Endothelial cell of umbilical vein (primary cell): ENCODE measurements at regions not wholly inside any gene's neighbourhood (a gene's known extent, or its start where the extent isn't known, plus 50 kb on each side); places are given as distances from the start of the nearest gene placed in this dataset.

Source experiments
- BruUV-seq: library from RNA; stranded (reverse); fragments of 400-500 nt; replicated peaks from 2 replicates; lab custom pipeline; 2021; lab: Mats Ljungman, UMichigan
- CTCF ChIA-PET: fragments of 300-600, 350-600 bp; sonication (Branson Sonifier 250); formaldehyde crosslinking; loops from one replicate; lab custom pipeline; 2021; ENCODE audit warnings: antibody characterized with exemption, inconsistent platforms; lab: Charles Lee
- POLR2A ChIA-PET: fragments of 300-600, 350-600 bp; sonication (Branson Sonifier 250); formaldehyde crosslinking; loops from one replicate; lab custom pipeline; 2021; ENCODE audit warnings: antibody characterized with exemption, inconsistent platforms; lab: Charles Lee
- DNase-seq: peaks from one replicate; pipeline ENCODE4 v3.0.0-alpha.2; 2011; ENCODE audit warnings: low read depth, low spot score
- FAIRE-seq: peaks from 2 replicates; lab custom pipeline; 2011; peaks lifted over from hg19 to GRCh38; lab: Jason Lieb, UNC
- H2AFZ ChIP-seq: 2 replicates; pipeline ENCODE4 v1.6.0; 2012; ENCODE audit warnings: low read depth, low read length, control low read depth, inconsistent platforms
- H3K27ac ChIP-seq: 2 replicates; pipeline ENCODE4 v1.5.1; 2011; ENCODE audit warnings: low read depth, mild to moderate bottlenecking, control low read depth, low read length, moderate library complexity; ENCODE audit not compliant: insufficient read depth
- H3K27me3 ChIP-seq, 2 experiments: 2 replicates each; pipeline versions ENCODE4 v1.6.0 to v1.6.1; 2011; ENCODE audit warnings: low read length in 2 of 2, mixed read lengths in 1 of 2; ENCODE audit not compliant: control insufficient read depth in 2 of 2, insufficient read depth in 2 of 2
- H3K36me3 ChIP-seq, 2 experiments: 2 replicates in 1 of 2; 3 replicates in 1 of 2; pipeline ENCODE4 v1.5.1; 2011; ENCODE audit warnings: low read length in 2 of 2, mild to moderate bottlenecking in 1 of 2, moderate library complexity in 1 of 2; ENCODE audit not compliant: control insufficient read depth in 2 of 2, insufficient read depth in 2 of 2; ENCODE audit errors: extremely low read depth in 1 of 2
- H3K4me1 ChIP-seq: 3 replicates; pipeline ENCODE4 v1.5.1; 2011; ENCODE audit warnings: mild to moderate bottlenecking, low read length; ENCODE audit not compliant: control insufficient read depth, insufficient read depth; ENCODE audit errors: extremely low read depth
- H3K4me2 ChIP-seq: 2 replicates; pipeline ENCODE4 v1.6.1; 2011; ENCODE audit warnings: low read length, control low read depth, mixed read lengths; ENCODE audit not compliant: insufficient read depth
- H3K4me3 ChIP-seq, 3 experiments: fragments of 200-600 bp in 1 of 3; sonication (generic), shearing (Covaris generic) in 1 of 3; replicated peaks in 1 of 3; 2 replicates each; pipeline ENCODE4 v1.5.1; 2011 to 2016; ENCODE audit warnings: control low read depth in 3 of 3, low read length in 3 of 3, mild to moderate bottlenecking in 2 of 3, inconsistent platforms in 1 of 3, low read depth in 1 of 3, moderate library complexity in 1 of 3; ENCODE audit not compliant: insufficient read depth in 1 of 3
- H3K79me2 ChIP-seq: 2 replicates; pipeline ENCODE4 v1.6.0; 2012; ENCODE audit warnings: low read length, inconsistent platforms; ENCODE audit not compliant: control insufficient read depth, insufficient read depth
- H3K9ac ChIP-seq: replicated peaks from 2 replicates; pipeline ENCODE3; 2011; ENCODE audit warnings: low read length, control low read depth; ENCODE audit not compliant: insufficient read depth; ENCODE audit errors: extremely low read depth
- H3K9me1 ChIP-seq: replicated peaks from 3 replicates; pipeline ENCODE4 v1.6.0; 2011; ENCODE audit warnings: mild to moderate bottlenecking, low read length; ENCODE audit not compliant: control insufficient read depth, insufficient read depth; ENCODE audit errors: extremely low read depth
- H3K9me3 ChIP-seq: replicated peaks from 2 replicates; pipeline ENCODE4 v1.5.1; 2012; ENCODE audit warnings: low read length, inconsistent platforms; ENCODE audit not compliant: control insufficient read depth, insufficient read depth
- H4K20me1 ChIP-seq: replicated peaks from 2 replicates; pipeline ENCODE3; 2011; ENCODE audit warnings: mild to moderate bottlenecking, low read length; ENCODE audit not compliant: control insufficient read depth, insufficient read depth; ENCODE audit errors: extremely low read depth
- EZH2 ChIP-seq: IDR thresholded peaks from 2 replicates; pipeline ENCODE4 v1.6.1; 2012; ENCODE audit warnings: borderline replicate concordance, low read depth, mild to moderate bottlenecking, moderate library complexity, low read length, inconsistent platforms; ENCODE audit not compliant: severe bottlenecking
- FOS ChIP-seq: IDR thresholded peaks from 2 replicates; pipeline ENCODE4 v1.6.1; 2011; ENCODE audit warnings: mild to moderate bottlenecking, low read length, moderate library complexity, borderline replicate concordance; ENCODE audit not compliant: insufficient read depth
- GATA2 ChIP-seq: IDR thresholded peaks from 2 replicates; pipeline ENCODE4 v1.7.0; 2011; ENCODE audit warnings: low read depth, mild to moderate bottlenecking, moderate library complexity, mixed read lengths, low read length; ENCODE audit not compliant: insufficient read length, insufficient read depth
- JUN ChIP-seq: IDR thresholded peaks from 2 replicates; pipeline ENCODE4 v1.6.1; 2011; ENCODE audit warnings: borderline replicate concordance, low read depth; ENCODE audit not compliant: insufficient read length, insufficient read depth
- MYC ChIP-seq: IDR thresholded peaks from one replicate; pipeline ENCODE4 v1.6.1; 2011; ENCODE audit warnings: mild to moderate bottlenecking, low read depth, low read length
- POLR2A ChIP-seq: IDR thresholded peaks from 2 replicates; pipeline ENCODE4 v1.6.1; 2012; ENCODE audit warnings: low read depth, mild to moderate bottlenecking, control low read depth, low read length
- POLR2AphosphoS5 ChIP-seq: IDR thresholded peaks from 2 replicates; pipeline ENCODE4 v1.6.1; 2012; ENCODE audit warnings: low read depth, mild to moderate bottlenecking, control low read depth, low read length, moderate library complexity; ENCODE audit not compliant: insufficient read depth
- dilution Hi-C: fragments of 300-500 bp; cut with MboI; formaldehyde crosslinking; loops from one replicate; pipeline ENCODE4 v1.15.0; 2019; ENCODE audit warnings: low sequenced_read_pairs; ENCODE audit not compliant: extremely low pct_ligation_motif_present
- intact Hi-C: fragments of 100-400 bp; cut with micrococcal nuclease; formaldehyde crosslinking; loops from one replicate; pipeline ENCODE4 v1.10.0; 2022
- TF ChIP-seq, protein P1 (sequence below): IDR thresholded peaks from 2 replicates; pipeline ENCODE4 v1.6.1; 2011; ENCODE audit not compliant: insufficient read depth, insufficient read length
- TF ChIP-seq, protein P2 (sequence below), 2 donors: IDR thresholded peaks; 1 replicate in 1 of 2; 2 replicates in 1 of 2; pipeline ENCODE4 v1.5.1; 2011; ENCODE audit warnings: low read length in 2 of 2, mild to moderate bottlenecking in 2 of 2, moderate library complexity in 2 of 2, control low read depth in 1 of 2, inconsistent platforms in 1 of 2, low read depth in 1 of 2; ENCODE audit not compliant: insufficient read depth in 1 of 2; ENCODE audit errors: extremely low read depth in 1 of 2

DNA sequence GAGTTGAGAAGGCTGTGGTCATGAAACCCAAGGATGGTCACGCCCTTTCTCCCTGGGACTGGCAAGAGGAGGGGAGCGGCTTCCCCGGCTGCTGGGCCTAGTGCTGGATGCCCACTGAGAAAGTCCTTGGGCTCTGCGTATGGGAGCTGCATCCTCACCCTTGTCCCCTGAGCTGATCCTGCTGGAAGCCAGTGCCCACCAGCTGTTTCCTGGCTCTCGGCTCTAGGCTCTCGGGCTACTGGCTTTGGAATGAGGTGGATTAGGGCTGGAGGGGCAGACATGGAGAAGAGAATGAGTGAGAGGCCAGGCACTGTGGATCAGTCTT is 149.3 kb upstream of the PPP1R26 start:
- BruUV-seq = no TSS peak
- TF ChIP-seq EZH2 = no peak
- TF ChIP-seq, protein P1, sequence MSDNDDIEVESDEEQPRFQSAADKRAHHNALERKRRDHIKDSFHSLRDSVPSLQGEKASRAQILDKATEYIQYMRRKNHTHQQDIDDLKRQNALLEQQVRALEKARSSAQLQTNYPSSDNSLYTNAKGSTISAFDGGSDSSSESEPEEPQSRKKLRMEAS = no peak
- TF ChIP-seq, protein P2, sequence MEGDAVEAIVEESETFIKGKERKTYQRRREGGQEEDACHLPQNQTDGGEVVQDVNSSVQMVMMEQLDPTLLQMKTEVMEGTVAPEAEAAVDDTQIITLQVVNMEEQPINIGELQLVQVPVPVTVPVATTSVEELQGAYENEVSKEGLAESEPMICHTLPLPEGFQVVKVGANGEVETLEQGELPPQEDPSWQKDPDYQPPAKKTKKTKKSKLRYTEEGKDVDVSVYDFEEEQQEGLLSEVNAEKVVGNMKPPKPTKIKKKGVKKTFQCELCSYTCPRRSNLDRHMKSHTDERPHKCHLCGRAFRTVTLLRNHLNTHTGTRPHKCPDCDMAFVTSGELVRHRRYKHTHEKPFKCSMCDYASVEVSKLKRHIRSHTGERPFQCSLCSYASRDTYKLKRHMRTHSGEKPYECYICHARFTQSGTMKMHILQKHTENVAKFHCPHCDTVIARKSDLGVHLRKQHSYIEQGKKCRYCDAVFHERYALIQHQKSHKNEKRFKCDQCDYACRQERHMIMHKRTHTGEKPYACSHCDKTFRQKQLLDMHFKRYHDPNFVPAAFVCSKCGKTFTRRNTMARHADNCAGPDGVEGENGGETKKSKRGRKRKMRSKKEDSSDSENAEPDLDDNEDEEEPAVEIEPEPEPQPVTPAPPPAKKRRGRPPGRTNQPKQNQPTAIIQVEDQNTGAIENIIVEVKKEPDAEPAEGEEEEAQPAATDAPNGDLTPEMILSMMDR (IDR thresholded peaks at IDR 0.05; ENCODE audit: extremely low read depth in 1 of 2, insufficient read depth in 1 of 2, low read depth in 1 of 2, low read length in 2 of 2) = no peak
- Histone ChIP-seq H3K27ac (no peak overlapping the region), H4K20me1 (no peaks in the 10 kb centered on the region), H3K9ac (no peak overlapping the region), H3K27me3 (no peaks in the 10 kb centered on the region), H3K79me2 (no peaks in the 10 kb centered on the region), H2AFZ (no peak overlapping the region), H3K4me2 (no peak overlapping the region), H3K9me1 (no peaks in the 10 kb centered on the region), H3K4me1 (no peaks in the 10 kb centered on the region), H3K9me3 (no peaks in the 10 kb centered on the region), H3K4me3 (no peak overlapping the region), H3K36me3 (no peaks in the 10 kb centered on the region)
- intact Hi-C loops (no loop called here), dilution Hi-C loops (no loop called here)
- ChIA-PET POLR2A (no interaction called here), CTCF (no interaction called here)
- DNase-seq = no peak
- FAIRE-seq = no peak

DNA sequence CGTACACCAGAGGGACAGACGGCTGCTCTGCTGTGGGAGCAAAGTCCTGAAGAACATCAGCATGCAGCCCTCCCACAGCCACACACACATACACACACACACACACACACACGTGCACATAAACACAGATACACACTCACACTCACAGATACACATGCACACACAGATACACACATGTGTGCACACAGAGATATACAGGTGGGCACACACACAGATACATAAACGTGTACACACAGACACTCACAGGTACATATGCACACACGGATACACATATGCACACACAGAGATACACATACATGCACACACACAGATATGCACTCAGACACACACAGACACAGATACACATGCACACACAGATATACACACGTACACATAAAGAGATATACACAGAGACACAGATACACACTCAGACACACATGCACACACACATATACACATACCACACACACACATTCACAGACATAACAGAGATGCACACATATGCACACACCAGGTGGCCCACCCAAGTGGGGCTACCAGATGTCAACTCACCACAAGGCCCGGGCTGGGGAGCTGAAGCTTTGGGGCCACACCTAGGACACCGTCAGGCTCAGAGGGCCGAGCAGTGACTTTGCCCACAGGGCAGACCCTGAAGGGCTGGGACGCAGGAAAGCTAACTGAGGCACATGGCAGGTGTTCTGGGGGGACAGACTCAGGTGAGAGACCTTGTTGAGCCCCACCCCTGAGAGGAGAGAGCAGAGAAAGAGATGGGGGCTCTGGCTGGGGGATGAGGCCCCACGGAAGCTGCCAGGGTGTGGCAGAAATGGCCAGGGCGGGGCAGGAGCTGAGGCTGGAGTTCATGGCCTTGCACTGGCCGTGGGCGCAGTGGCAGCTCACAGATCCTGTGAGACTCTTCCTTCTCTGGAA is 148.6 kb upstream of the PPP1R26 start:
- no peaks in the 10 kb centered on the region for H3K36me3 ChIP-seq
- H3K9me3 ChIP-seq = no peaks in the 10 kb centered on the region
- dilution Hi-C loops = no loop called here
- H3K9me1 ChIP-seq = no peaks in the 10 kb centered on the region
- H3K27ac ChIP-seq = no peak overlapping the region
- ChIA-PET CTCF (no interaction called here), POLR2A (no interaction called here)
- FAIRE-seq = no peak
- TF ChIP-seq, protein P1 = no peak
- TF ChIP-seq, protein P2 (IDR thresholded peaks at IDR 0.05; ENCODE audit: extremely low read depth in 1 of 2, insufficient read depth in 1 of 2, low read depth in 1 of 2, low read length in 2 of 2) = no peak
- TF ChIP-seq EZH2 (no peak), MYC (no peak), GATA2 (no peak), POLR2AphosphoS5 (no peak), FOS (no peak), POLR2A (no peak), JUN (no peak)
- H3K79me2 ChIP-seq = no peaks in the 10 kb centered on the region
- H3K27me3 ChIP-seq = no peaks in the 10 kb centered on the region
- H3K4me3 ChIP-seq = no peak overlapping the region
- BruUV-seq = no TSS peak
- H3K9ac ChIP-seq = no peak overlapping the region
- H2AFZ ChIP-seq = no peak overlapping the region
- H4K20me1 ChIP-seq = no peaks in the 10 kb centered on the region
- no peak overlapping the region for H3K4me2 ChIP-seq
- intact Hi-C loops = no loop called here
- no peaks in the 10 kb centered on the region for H3K4me1 ChIP-seq
- DNase-seq = no peak
